ENCODE measurements at regions not wholly inside any gene's neighbourhood (a gene's known extent, or its start where the extent isn't known, plus 50 kb on each side); places are given as distances from the start of the nearest gene placed in this dataset.
A peak's percentile ranks its signal among the peaks of the same experiment; 100 is the strongest.

DNA sequence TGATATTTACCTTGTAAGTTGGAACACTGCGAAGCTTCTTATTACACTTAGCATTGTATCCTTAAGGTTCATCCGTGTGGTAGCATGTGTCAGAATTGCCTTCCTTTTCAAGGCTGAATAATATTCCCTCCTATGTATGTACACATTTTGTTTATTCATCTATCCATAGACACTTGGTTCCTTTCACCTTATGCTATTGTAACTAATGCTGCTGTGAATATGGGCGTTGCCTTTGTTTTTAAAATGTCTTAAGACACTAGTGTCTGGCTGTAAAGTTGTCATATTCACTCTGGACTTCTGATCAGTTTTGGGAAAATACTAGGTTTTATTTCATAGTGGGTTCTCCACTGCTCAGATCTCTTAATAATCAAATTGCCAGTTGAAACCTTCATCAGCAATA lies 383.3 kb upstream of the PRR16 start:
- no TSS peak for BruUV-seq (replicated peaks)
- Histone ChIP-seq H3K4me3 (ENCODE audit: low read depth, low read length, poor library complexity, severe bottlenecking) (no peak overlapping the region), H3K27ac (ENCODE audit: low read depth, low read length, poor library complexity, severe bottlenecking) (no peak overlapping the region), H3K4me1 (ENCODE audit: insufficient read depth, low read length, poor library complexity, severe bottlenecking) (no peaks in the 10 kb centered on the region), H3K36me3 (ENCODE audit: insufficient read depth, low read length, poor library complexity, severe bottlenecking) (no peaks in the 10 kb centered on the region), H3K27me3 (replicated peaks; ENCODE audit: insufficient read depth, low read depth, low read length, poor library complexity) (no peaks in the 10 kb centered on the region), H3K9me3 (ENCODE audit: low read depth, low read length, poor library complexity, severe bottlenecking) (no peaks in the 10 kb centered on the region)
- intact Hi-C loops (cut with micrococcal nuclease; ENCODE audit: unreplicated experiment) = no loop called here
- TF ChIP-seq CTCF (conservative IDR thresholded peaks at IDR 0.05; ENCODE audit: low read depth, low read length) (no peak), EZH2 (IDR thresholded peaks at IDR 0.05; ENCODE audit: borderline replicate concordance, low read depth, low read length, poor library complexity, severe bottlenecking) (no peak)
- ChIA-PET CTCF (no interaction called here), POLR2A (ENCODE audit: low non-redundant PET) (no interaction called here)
- DNase-seq (ENCODE audit: low spot score) = no peak

GRCh38 chr5:120082316-120083068 lies 381.6 kb upstream of the PRR16 start:
- no peak for DNase-seq (ENCODE audit: low spot score)
- Histone ChIP-seq H3K36me3 (ENCODE audit: insufficient read depth, low read length, poor library complexity, severe bottlenecking) (no peaks in the 10 kb centered on the region), H3K27ac (ENCODE audit: low read depth, low read length, poor library complexity, severe bottlenecking) (no peak overlapping the region), H3K4me1 (ENCODE audit: insufficient read depth, low read length, poor library complexity, severe bottlenecking) (no peaks in the 10 kb centered on the region), H3K4me3 (ENCODE audit: low read depth, low read length, poor library complexity, severe bottlenecking) (no peak overlapping the region), H3K9me3 (ENCODE audit: low read depth, low read length, poor library complexity, severe bottlenecking) (no peaks in the 10 kb centered on the region), H3K27me3 (replicated peaks; ENCODE audit: insufficient read depth, low read depth, low read length, poor library complexity) (no peaks in the 10 kb centered on the region)
- POLR2A ChIA-PET (ENCODE audit: low non-redundant PET) = no interaction called here
- peak; percentile 30; the same call in 1 of the 2 replicates for TF ChIP-seq CTCF (conservative IDR thresholded peaks at IDR 0.05; ENCODE audit: low read depth, low read length)
- TF ChIP-seq EZH2 (IDR thresholded peaks at IDR 0.05; ENCODE audit: borderline replicate concordance, low read depth, low read length, poor library complexity, severe bottlenecking) = no peak
- BruUV-seq (replicated peaks) = no TSS peak
- intact Hi-C loops (cut with micrococcal nuclease; ENCODE audit: unreplicated experiment) = no loop called here
- CTCF ChIA-PET = no interaction called here

GRCh38 chr5:120083851-120084542 lies 380.1 kb upstream of the PRR16 start:
- TF ChIP-seq CTCF (conservative IDR thresholded peaks at IDR 0.05; ENCODE audit: low read depth, low read length) (no peak), EZH2 (IDR thresholded peaks at IDR 0.05; ENCODE audit: borderline replicate concordance, low read depth, low read length, poor library complexity, severe bottlenecking) (no peak)
- no peaks in the 10 kb centered on the region for H3K9me3 ChIP-seq (ENCODE audit: low read depth, low read length, poor library complexity, severe bottlenecking)
- POLR2A ChIA-PET (ENCODE audit: low non-redundant PET) = no interaction called here
- H3K36me3 ChIP-seq (ENCODE audit: insufficient read depth, low read length, poor library complexity, severe bottlenecking) = no peaks in the 10 kb centered on the region
- intact Hi-C loops (cut with micrococcal nuclease; ENCODE audit: unreplicated experiment) = no loop called here
- H3K27me3 ChIP-seq (replicated peaks; ENCODE audit: insufficient read depth, low read depth, low read length, poor library complexity) = no peaks in the 10 kb centered on the region
- H3K4me3 ChIP-seq (ENCODE audit: low read depth, low read length, poor library complexity, severe bottlenecking) = no peak overlapping the region
- H3K27ac ChIP-seq (ENCODE audit: low read depth, low read length, poor library complexity, severe bottlenecking) = no peak overlapping the region
- no peak for DNase-seq (ENCODE audit: low spot score)
- CTCF ChIA-PET = no interaction called here
- H3K4me1 ChIP-seq (ENCODE audit: insufficient read depth, low read length, poor library complexity, severe bottlenecking) = no peaks in the 10 kb centered on the region
- BruUV-seq (replicated peaks) = no TSS peak
